ENCODE measurements at regions not wholly inside any gene's neighbourhood (a gene's known extent, or its start where the extent isn't known, plus 50 kb on each side); places are given as distances from the start of the nearest gene placed in this dataset.

- DNase-seq, result no peak
- Histone ChIP-seq H2AK5ac (ENCODE audit: low read depth, low read length) (no peak overlapping the region), H2BK5ac (ENCODE audit: low read depth, low read length, poor library complexity, severe bottlenecking) (no peak overlapping the region), H3K36me3 (ENCODE audit: control insufficient read depth, insufficient read depth, low read length) (no peaks in the 10 kb centered on the region), H2AK9ac (replicated peaks; ENCODE audit: low read depth, low read length, poor library complexity) (no peak overlapping the region), H3K14ac (replicated peaks; ENCODE audit: low read depth, low read length) (no peak overlapping the region), H2BK20ac (ENCODE audit: low read depth, low read length) (no peak overlapping the region), H2BK15ac (ENCODE audit: low read depth, low read length) (no peak overlapping the region), H3K4me3 (ENCODE audit: insufficient read depth, low read depth, low read length) (no peak overlapping the region), H4K5ac (ENCODE audit: low read depth, low read length) (no peak overlapping the region), H3K9me1 (ENCODE audit: insufficient read depth, low read length) (no peaks in the 10 kb centered on the region), H3K79me1 (ENCODE audit: low read depth in 1 of 2, low read length in 2 of 2) (no peaks in the 10 kb centered on the region), H3K18ac (ENCODE audit: low read depth, low read length) (no peak overlapping the region), H2AFZ (replicated peaks; ENCODE audit: low read length, poor library complexity) (no peak overlapping the region), H3K9me3 (ENCODE audit: control insufficient read depth, insufficient read depth, low read length) (no peaks in the 10 kb centered on the region), H3K27ac (ENCODE audit: insufficient read depth, low read length) (no peak overlapping the region), H3K4me1 (ENCODE audit: control insufficient read depth, insufficient read depth, low read length) (no peaks in the 10 kb centered on the region), H4K8ac (ENCODE audit: low read depth in 2 of 2, low read length in 2 of 2) (no peak overlapping the region), H4K20me1 (ENCODE audit: insufficient read depth, low read length) (no peaks in the 10 kb centered on the region), H3K9ac (ENCODE audit: low read depth, low read length) (no peak overlapping the region), H2BK120ac (ENCODE audit: low read depth, low read length) (no peak overlapping the region), H3K4ac (ENCODE audit: low read depth, low read length) (no peak overlapping the region), H3K27me3 (ENCODE audit: control insufficient read depth, insufficient read depth, low read length) (no peaks in the 10 kb centered on the region), H3K56ac (ENCODE audit: extremely low read depth, insufficient read depth, low read length) (no peak overlapping the region), H3K4me2 (ENCODE audit: low read depth, low read length) (no peak overlapping the region), H4K91ac (ENCODE audit: insufficient read depth, low read depth, low read length) (no peak overlapping the region), H3K23ac (ENCODE audit: low read depth, low read length) (no peak overlapping the region)
- TF ChIP-seq ELK1 (IDR thresholded peaks at IDR 0.05; ENCODE audit: borderline replicate concordance, low read depth, low read length) (no peak), FOS (IDR thresholded peaks at IDR 0.05; ENCODE audit: low read depth, low read length) (no peak), MAZ (IDR thresholded peaks at IDR 0.05; ENCODE audit: borderline replicate concordance, low read depth, low read length) (no peak), RFX5 (IDR thresholded peaks at IDR 0.05; ENCODE audit: low read depth, low read length) (no peak), BHLHE40 (IDR thresholded peaks at IDR 0.05; ENCODE audit: low read depth, low read length) (no peak), CTCF (conservative IDR thresholded peaks at IDR 0.05; ENCODE audit: low read depth, low read length) (no peak), MXI1 (IDR thresholded peaks at IDR 0.05; ENCODE audit: borderline replicate concordance, low read depth, low read length) (no peak), RAD21 (IDR thresholded peaks at IDR 0.05; ENCODE audit: low read length) (no peak), RCOR1 (IDR thresholded peaks at IDR 0.05; ENCODE audit: insufficient replicate concordance, low read length) (no peak)
- CTCF ChIA-PET, result no interaction called here
- POLR2A ChIA-PET (ENCODE audit: unreplicated experiment), result no interaction called here
- in situ Hi-C loops (cut with MboI; ENCODE audit: low sequenced_read_pairs) (loop anchor here (25.0 kb wide), 1 partner anchor 1168 kb away; no protein-coding TSS in a partner anchor), dilution Hi-C loops (cut with HindIII; ENCODE audit: low sequenced_read_pairs, unreplicated experiment) (no loop called here), intact Hi-C loops (cut with micrococcal nuclease) (no loop called here)
- ATAC-seq (ENCODE audit: low read depth), result no peak
- no CpG with 5 or more reads among the region's 6 CpGs for WGBS, 2 experiments (ENCODE audit: extremely low coverage in 2 of 2, insufficient read length in 1 of 2)
- BruUV-seq (replicated peaks), result no TSS peak
Observed at GRCh38 chr19:32230441-32230840, 115.0 kb upstream of the ZNF507 start.

Data from IMR-90 (cell line).